SU-DHL-6 (cell line): ENCODE measurements at regions not wholly inside any gene's neighbourhood (a gene's known extent, or its start where the extent isn't known, plus 50 kb on each side); places are given as distances from the start of the nearest gene placed in this dataset.

Source experiments
- EZH2phosphoT487 ChIP-seq: fragments of 200-600 bp; sonication (generic), shearing (Covaris generic); conservative IDR thresholded peaks from 2 replicates; pipeline ENCODE4 v1.6.1; 2018; ENCODE audit warnings: mild to moderate bottlenecking, antibody characterized with exemption, low read length, moderate library complexity, mixed read lengths
- TF ChIP-seq, protein P1 (sequence below): fragments of 200-600 bp; sonication (generic); IDR thresholded peaks from one replicate; pipeline ENCODE4 v1.5.1; 2017; ENCODE audit warnings: antibody characterized with exemption, mild to moderate bottlenecking, low read length, moderate library complexity; ENCODE audit not compliant: insufficient read depth, poor library complexity, severe bottlenecking

DNA sequence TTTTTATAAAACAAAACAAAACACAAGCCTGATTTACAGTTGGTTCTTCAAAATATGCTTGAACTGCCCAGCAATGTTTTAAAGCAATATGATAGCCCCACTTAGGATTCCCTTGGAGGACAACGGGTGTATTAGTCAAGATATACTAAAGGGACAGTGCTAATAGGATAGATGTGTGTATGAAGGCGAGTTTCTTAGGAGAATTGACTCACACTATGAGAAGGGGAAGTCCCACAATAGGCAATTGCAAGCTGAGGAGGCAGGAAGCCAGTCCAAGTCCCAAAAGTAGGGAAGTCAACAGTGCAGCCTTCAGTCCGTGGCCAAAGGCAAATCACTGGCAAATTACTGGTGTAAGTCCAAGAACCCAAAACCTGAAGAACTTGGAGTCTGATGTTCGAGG, 167.9 kb downstream of the CBLN2 start:
- TF ChIP-seq, protein P1, sequence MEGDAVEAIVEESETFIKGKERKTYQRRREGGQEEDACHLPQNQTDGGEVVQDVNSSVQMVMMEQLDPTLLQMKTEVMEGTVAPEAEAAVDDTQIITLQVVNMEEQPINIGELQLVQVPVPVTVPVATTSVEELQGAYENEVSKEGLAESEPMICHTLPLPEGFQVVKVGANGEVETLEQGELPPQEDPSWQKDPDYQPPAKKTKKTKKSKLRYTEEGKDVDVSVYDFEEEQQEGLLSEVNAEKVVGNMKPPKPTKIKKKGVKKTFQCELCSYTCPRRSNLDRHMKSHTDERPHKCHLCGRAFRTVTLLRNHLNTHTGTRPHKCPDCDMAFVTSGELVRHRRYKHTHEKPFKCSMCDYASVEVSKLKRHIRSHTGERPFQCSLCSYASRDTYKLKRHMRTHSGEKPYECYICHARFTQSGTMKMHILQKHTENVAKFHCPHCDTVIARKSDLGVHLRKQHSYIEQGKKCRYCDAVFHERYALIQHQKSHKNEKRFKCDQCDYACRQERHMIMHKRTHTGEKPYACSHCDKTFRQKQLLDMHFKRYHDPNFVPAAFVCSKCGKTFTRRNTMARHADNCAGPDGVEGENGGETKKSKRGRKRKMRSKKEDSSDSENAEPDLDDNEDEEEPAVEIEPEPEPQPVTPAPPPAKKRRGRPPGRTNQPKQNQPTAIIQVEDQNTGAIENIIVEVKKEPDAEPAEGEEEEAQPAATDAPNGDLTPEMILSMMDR: no peak
- no peak for TF ChIP-seq EZH2phosphoT487
